ENCODE measurements at regions not wholly inside any gene's neighbourhood (a gene's known extent, or its start where the extent isn't known, plus 50 kb on each side); places are given as distances from the start of the nearest gene placed in this dataset.

DNA sequence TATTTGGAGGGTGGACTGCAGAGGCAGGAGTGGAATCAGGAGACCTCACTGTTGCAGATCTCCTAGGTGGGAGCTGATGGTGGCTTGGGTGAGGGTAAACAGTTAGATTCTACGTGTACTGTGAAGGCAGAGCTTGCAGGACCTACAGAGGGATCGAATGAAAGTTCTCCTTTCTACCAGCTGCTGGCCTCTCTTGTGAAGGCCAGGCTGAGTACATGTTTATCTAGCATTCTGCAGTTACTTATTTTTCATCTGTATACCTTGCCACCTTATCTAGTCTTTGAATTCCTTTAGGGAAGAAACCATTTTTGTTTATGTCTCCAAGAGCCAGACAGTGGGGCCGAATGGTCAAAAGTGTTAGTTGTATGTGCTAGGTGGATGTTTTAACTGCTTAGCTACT is 57.6 kb downstream of the PTTG1 start:
- H3K27ac Mint-ChIP-seq = peak overlapping the region; percentile 86
- H3K9me3 Mint-ChIP-seq = no peaks in the 10 kb centered on the region

DNA sequence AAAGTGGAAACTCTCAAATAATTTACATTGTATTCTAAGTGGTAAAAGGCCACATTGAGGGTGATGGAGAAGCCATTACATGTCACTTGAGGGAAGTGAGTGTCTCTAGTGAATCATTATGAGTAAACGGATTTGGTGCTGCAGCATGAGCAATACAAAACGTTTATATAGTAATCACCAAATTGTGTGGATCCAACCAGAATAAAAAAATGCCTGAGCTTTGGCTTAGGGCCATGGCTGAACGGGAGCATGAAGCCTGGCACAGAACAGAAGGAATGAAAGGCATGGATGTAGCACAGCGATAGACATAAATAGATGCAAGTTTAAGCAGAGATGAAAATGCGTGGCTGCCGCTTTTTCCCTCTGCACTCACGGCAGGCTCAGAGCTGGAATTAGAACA is 58.3 kb downstream of the PTTG1 start:
- H3K27me3 Mint-ChIP-seq = no peaks in the 10 kb centered on the region
- peak overlapping the region; percentile 68 for H3K4me3 Mint-ChIP-seq
- no peaks in the 10 kb centered on the region for H3K9me3 Mint-ChIP-seq
- peaks cover 28% of the 10 kb centered on the region for H3K4me1 Mint-ChIP-seq
- peaks cover 64% of the 10 kb centered on the region for H3K36me3 Mint-ChIP-seq (ENCODE audit: low read depth)
- peak overlapping the region; percentile 86 for H3K27ac Mint-ChIP-seq
- ATAC-seq (replicated peaks) = peak; percentile 90

More for the DNA sequence above, 57.6 kb downstream of the PTTG1 start:
- Mint-ChIP-seq H3K27me3 (no peaks in the 10 kb centered on the region), H3K4me3 (peak overlapping the region; percentile 68), H3K36me3 (ENCODE audit: low read depth) (peaks cover 64% of the 10 kb centered on the region), H3K4me1 (peaks cover 33% of the 10 kb centered on the region)
- ATAC-seq (replicated peaks) = no peak

DNA sequence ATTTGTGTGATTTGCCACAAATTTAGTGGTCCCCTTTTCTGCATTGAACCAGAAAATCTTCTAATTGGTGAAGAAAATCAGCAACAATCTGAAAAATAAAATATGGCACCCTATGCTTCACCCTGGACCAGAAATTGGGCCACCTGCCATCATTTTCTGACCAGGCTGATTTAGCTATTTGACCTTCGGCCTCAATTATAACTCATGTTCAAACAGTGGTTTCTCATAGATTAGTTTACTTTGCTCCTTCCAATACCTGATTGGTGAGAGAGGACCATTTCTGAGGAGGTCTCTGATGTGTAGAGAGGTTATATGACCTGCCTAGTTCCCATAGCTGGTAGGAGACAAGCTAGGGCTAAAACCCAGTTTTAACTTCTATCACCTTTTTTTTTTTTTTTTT is 59.0 kb downstream of the PTTG1 start:
- peaks cover 64% of the 10 kb centered on the region for H3K36me3 Mint-ChIP-seq (ENCODE audit: low read depth)
- H3K4me3 Mint-ChIP-seq = no peak overlapping the region
- no peaks in the 10 kb centered on the region for H3K27me3 Mint-ChIP-seq
- peaks cover 28% of the 10 kb centered on the region for H3K4me1 Mint-ChIP-seq
- H3K27ac Mint-ChIP-seq = no peak overlapping the region
- no peak for ATAC-seq (replicated peaks)
- H3K9me3 Mint-ChIP-seq = no peaks in the 10 kb centered on the region

DNA sequence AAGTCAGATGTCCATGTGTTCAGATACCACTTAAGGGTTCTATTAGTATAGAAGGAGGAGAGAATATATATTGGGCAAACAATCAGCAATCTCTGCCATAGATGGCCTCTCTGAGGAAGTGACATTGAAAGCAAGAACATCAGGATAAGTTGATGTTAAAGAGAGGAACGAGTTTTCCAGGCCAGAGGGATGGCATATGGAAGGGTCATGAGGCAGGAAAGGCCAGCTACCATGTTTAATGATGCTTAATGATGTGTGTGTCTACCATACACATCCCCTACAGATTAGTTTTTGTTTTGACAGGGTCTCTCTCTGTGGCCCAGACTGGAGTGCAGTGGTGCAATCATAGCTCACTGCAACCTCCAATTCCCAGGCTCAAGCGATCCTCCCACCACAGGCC is 63.0 kb downstream of the PTTG1 start:
- H3K4me1 Mint-ChIP-seq = peaks cover 18% of the 10 kb centered on the region
- no peaks in the 10 kb centered on the region for H3K27me3 Mint-ChIP-seq
- peaks cover 64% of the 10 kb centered on the region for H3K36me3 Mint-ChIP-seq (ENCODE audit: low read depth)
- no peak overlapping the region for H3K27ac Mint-ChIP-seq
- no peak for ATAC-seq (replicated peaks)
- no peak overlapping the region for H3K4me3 Mint-ChIP-seq
- no peaks in the 10 kb centered on the region for H3K9me3 Mint-ChIP-seq

DNA sequence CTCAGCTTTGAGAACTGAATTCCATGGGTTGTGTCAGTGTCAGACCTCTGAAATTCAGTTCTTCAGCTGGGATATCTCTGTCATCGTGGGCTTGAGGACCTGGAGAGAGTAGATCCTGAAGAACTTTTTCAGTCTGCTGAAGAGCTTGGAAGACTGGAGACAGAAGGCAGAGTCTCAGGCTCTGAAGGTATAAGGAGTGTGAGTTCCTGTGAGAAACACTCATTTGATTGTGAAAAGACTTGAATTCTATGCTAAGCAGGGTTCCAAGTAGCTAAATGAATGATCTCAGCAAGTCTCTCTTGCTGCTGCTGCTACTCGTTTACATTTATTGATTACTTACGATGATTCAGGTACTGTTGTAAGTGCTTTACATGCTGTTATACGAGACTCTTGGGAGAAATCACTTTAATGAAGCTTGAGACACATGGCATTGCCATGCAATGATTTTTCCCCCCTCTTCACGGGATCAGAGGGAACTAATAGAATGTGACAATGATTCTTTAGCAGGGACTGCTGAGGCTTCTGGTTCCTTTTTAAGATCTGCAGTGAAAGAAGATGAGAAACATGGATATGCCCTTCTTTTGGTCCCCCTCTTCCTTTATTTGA is 63.8 kb downstream of the PTTG1 start:
- peaks cover 12% of the 10 kb centered on the region for H3K4me1 Mint-ChIP-seq
- no peak for ATAC-seq (replicated peaks)
- no peaks in the 10 kb centered on the region for H3K9me3 Mint-ChIP-seq
- peak overlapping the region; percentile 53 for H3K4me3 Mint-ChIP-seq
- no peaks in the 10 kb centered on the region for H3K27me3 Mint-ChIP-seq
- H3K36me3 Mint-ChIP-seq (ENCODE audit: low read depth) = peaks cover 58% of the 10 kb centered on the region
- H3K27ac Mint-ChIP-seq = peak overlapping the region; percentile 46

DNA sequence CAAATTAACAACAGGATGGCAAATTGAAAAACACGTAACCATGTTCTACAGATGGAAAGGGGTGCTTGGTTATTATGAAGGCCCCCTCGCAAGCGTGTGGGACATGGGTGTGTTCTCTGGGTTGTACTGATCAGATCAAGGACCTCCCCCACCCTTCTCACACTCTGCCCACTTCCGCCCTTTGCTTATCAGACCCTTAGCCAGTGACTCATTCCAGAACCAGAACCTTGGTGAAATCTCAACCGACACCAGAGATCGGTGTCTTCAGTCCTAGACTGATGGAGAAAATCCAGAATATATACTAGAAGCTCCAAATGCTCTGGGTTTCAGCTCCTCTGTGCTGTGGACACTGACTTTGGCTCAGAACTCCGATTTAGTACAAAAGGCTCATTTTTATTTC is 64.9 kb downstream of the PTTG1 start:
- peak; percentile 92 for ATAC-seq (replicated peaks)
- peaks cover 12% of the 10 kb centered on the region for H3K4me1 Mint-ChIP-seq
- peaks cover 58% of the 10 kb centered on the region for H3K36me3 Mint-ChIP-seq (ENCODE audit: low read depth)
- H3K4me3 Mint-ChIP-seq = peak overlapping the region; percentile 53
- peak overlapping the region; percentile 46 for H3K27ac Mint-ChIP-seq
- H3K27me3 Mint-ChIP-seq = no peaks in the 10 kb centered on the region
- no peaks in the 10 kb centered on the region for H3K9me3 Mint-ChIP-seq

DNA sequence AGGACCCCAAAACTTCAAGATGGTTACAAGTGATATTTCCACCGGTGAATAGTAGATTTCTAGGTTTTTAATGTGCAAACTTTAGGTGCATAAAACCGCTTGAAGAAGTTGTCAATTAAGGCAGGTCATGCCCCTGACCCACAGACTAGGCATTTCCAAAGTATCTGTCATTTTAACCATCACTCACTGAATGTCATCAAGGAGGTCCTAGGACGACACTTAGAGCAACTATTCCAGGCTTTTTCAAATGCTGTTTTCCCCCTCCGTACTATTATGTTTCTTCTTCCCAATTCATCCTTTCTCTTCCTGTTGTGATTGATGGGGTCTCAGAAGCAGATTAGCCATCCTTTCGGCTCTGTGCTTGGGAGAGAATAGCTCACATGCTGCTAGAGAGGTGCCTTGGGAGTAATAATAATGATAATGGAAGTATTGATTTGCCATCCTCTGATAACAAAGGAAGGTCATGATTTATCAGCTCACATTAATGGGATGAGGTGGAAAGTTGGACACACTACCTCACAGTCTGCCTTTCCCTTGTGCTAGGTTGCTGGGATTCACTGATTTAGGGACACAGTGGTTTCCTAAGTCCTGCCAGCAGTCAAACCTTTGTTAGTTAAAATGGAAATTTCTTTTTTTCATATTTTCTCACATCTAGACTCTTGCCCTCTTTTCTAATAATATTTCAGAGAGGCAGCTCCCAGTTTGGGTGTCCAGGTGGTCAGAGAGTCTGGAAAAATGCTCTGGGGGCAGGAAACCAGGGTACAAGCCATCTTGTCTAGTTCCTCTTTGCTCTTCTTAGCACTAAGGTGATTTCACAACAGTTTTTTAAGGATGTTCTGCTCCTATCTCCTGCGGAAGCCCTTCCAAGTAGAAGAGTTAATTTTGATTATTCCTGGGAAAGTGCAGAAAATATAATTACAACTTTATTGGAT is 67.0 kb downstream of the PTTG1 start:
- Mint-ChIP-seq H3K4me3 (no peak overlapping the region), H3K9me3 (no peaks in the 10 kb centered on the region), H3K27ac (no peak overlapping the region), H3K36me3 (ENCODE audit: low read depth) (peaks cover 52% of the 10 kb centered on the region), H3K4me1 (peaks cover 12% of the 10 kb centered on the region), H3K27me3 (no peaks in the 10 kb centered on the region)
- no peak for ATAC-seq (replicated peaks)

DNA sequence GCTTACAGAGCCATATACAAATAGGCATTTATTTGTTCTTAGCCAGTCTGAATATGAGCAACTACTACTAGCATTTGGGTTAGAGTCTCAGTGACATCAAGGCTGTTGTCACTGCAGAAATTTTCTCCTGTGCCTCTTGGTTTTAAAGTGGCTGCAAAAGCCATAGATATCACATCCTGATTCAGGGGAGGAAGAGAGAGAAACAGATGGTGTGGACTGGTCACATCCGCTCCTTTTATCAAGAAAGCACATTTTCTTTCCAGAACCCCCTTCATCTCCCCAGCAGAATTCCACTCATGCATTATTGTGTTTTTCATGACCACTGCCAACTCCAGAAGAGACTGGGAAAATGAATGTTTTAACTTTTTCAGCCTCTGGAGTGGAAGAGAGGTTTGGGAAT is 69.8 kb downstream of the PTTG1 start:
- H3K27me3 Mint-ChIP-seq = no peaks in the 10 kb centered on the region
- H3K9me3 Mint-ChIP-seq = no peaks in the 10 kb centered on the region
- no peak overlapping the region for H3K4me3 Mint-ChIP-seq
- H3K36me3 Mint-ChIP-seq (ENCODE audit: low read depth) = peaks cover 28% of the 10 kb centered on the region
- H3K4me1 Mint-ChIP-seq = peaks cover 9% of the 10 kb centered on the region
- no peak overlapping the region for H3K27ac Mint-ChIP-seq
- no peak for ATAC-seq (replicated peaks)

DNA sequence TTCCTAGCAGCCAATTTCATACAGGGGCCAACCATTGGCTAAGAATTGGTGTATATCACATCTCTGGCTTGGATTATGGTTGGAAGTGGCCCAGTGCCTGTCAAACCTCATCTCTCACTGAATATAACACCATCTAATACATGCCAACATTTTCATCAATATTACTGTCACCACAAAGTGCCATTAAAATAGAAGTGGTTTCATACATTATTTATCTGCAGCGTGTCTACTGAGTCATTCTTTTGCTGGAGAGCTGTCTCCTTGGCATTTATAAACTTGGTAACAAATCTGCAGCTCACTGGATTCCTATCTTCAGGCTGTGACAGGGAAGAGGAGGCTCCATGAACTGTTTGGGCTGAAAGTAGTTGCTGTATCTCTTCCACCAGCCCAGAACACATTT is 70.9 kb downstream of the PTTG1 start:
- no peak for ATAC-seq (replicated peaks)
- no peak overlapping the region for H3K27ac Mint-ChIP-seq
- peaks cover 11% of the 10 kb centered on the region for H3K4me1 Mint-ChIP-seq
- H3K9me3 Mint-ChIP-seq = no peaks in the 10 kb centered on the region
- H3K36me3 Mint-ChIP-seq (ENCODE audit: low read depth) = peaks cover 17% of the 10 kb centered on the region
- H3K4me3 Mint-ChIP-seq = no peak overlapping the region
- H3K27me3 Mint-ChIP-seq = no peaks in the 10 kb centered on the region

DNA sequence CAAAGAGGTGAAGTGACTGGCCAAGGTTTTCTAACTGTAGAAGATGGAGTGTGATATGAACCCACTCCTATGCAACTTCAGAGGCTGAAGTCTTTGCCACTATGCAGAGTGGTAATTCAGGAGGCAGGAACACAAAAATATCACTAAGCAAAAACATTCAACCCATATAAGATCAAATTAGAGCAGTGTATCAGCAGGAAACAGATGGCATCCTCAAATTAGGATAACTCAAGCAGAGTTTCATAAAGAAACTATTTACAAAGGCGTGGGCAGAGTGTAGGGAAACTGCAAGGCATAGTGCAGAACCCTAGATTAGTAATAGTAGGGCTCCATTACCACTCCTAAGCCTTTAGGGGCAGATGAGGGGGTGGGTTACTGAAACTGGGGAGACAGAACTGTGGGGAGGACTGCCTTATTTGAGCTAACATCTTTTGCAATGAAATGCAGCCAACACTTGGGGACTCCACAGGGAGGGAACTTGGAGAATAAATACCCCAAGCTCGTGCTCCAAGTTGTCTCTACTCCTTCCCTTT is 72.2 kb downstream of the PTTG1 start:
- Mint-ChIP-seq H3K27me3 (no peaks in the 10 kb centered on the region), H3K4me1 (peaks cover 11% of the 10 kb centered on the region), H3K27ac (no peak overlapping the region), H3K9me3 (no peaks in the 10 kb centered on the region), H3K4me3 (no peak overlapping the region), H3K36me3 (ENCODE audit: low read depth) (peaks cover 4% of the 10 kb centered on the region)
- ATAC-seq (replicated peaks) = peak; percentile 53

DNA sequence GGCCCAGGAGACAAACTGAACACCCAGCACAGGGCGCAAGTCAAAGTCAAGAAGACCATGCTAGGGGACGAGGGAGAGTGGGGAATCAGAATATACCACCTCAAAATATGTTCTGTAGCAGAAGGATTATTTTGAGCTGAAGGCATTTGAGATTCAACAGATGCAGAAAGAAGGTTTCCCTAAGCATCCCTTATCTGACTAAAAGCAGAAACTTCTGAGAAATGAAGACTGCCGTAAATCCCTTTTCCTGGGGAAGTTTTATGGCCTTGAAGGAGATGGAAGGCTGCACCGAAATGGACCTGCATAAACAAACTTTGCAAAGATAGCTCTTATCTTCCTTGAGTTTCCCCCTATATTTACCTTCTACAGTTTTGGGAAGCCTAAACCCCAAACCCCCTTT is 72.8 kb downstream of the PTTG1 start:
- H3K9me3 Mint-ChIP-seq = no peaks in the 10 kb centered on the region
- H3K4me1 Mint-ChIP-seq = peaks cover 11% of the 10 kb centered on the region
- H3K4me3 Mint-ChIP-seq = no peak overlapping the region
- no peaks in the 10 kb centered on the region for H3K27me3 Mint-ChIP-seq
- ATAC-seq (replicated peaks) = no peak
- H3K27ac Mint-ChIP-seq = no peak overlapping the region
- no peaks in the 10 kb centered on the region for H3K36me3 Mint-ChIP-seq (ENCODE audit: low read depth)

DNA sequence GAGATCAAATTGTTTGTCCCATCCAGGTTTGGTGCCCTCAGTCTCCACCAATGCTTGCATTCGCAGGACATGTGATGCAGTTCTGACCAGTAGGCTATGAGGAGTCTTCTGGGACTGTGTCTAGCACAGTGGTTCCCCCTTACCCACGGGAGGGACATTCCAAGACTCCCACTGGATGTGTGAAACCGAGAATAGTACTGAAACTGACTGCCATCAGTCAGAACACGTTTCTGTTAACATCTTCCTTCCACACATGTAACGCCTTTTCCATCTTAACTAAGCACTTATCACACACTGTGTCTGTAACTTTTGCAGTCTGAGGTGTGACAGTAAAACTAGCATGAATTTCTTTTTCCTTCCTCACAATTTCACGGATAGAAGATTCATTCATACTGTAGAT is 74.7 kb downstream of the PTTG1 start:
- Mint-ChIP-seq H3K9me3 (no peaks in the 10 kb centered on the region), H3K4me3 (peak overlapping the region; percentile 54), H3K27me3 (no peaks in the 10 kb centered on the region), H3K27ac (peak overlapping the region; percentile 76), H3K36me3 (ENCODE audit: low read depth) (no peaks in the 10 kb centered on the region), H3K4me1 (peaks cover 11% of the 10 kb centered on the region)
- peak; percentile 73 for ATAC-seq (replicated peaks)

DNA sequence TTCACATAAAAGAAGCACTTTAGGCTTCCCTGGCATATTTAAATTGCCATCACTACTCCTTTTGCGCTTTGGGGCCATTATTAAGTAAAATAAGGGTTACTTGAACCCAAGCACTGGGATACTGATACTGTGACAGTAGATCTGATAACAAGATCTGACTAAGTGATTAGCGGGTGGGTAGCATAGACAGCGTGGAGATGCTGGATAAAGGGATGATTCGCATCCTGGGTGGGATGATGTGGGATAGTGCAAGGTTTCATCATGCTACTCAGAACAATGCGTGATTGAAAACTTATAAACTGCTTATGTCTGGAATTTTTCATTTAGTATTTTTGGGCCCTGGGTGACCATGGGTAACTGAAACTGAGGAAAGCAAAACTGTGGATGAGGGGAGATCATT is 75.1 kb downstream of the PTTG1 start:
- H3K4me3 Mint-ChIP-seq = peak overlapping the region; percentile 54
- H3K27me3 Mint-ChIP-seq = no peaks in the 10 kb centered on the region
- peaks cover 11% of the 10 kb centered on the region for H3K4me1 Mint-ChIP-seq
- no peaks in the 10 kb centered on the region for H3K9me3 Mint-ChIP-seq
- no peaks in the 10 kb centered on the region for H3K36me3 Mint-ChIP-seq (ENCODE audit: low read depth)
- peak overlapping the region; percentile 76 for H3K27ac Mint-ChIP-seq
- peak; percentile 75 for ATAC-seq (replicated peaks)

DNA sequence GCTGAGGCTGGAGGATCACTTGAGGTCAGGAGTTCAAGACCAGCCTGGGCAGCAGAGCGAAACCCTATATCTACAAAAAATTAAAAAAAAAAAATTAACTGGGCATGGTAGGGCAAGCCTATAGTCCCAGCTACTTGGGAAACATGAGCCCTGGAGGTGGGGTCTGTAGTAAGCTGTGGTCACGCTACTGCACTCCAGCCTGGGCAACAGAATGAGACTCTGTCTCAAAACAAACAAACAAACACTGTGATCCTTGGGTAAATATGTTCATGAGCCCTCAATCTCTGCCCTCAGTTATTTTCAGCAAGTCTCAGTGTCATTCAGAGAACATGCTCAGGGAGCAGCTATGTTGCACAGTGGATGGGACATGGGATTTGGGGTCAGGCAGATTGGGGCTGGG is 76.2 kb downstream of the PTTG1 start:
- Mint-ChIP-seq H3K9me3 (no peaks in the 10 kb centered on the region), H3K36me3 (ENCODE audit: low read depth) (no peaks in the 10 kb centered on the region), H3K27ac (no peak overlapping the region), H3K27me3 (no peaks in the 10 kb centered on the region), H3K4me3 (no peak overlapping the region), H3K4me1 (peaks cover 11% of the 10 kb centered on the region)
- ATAC-seq (replicated peaks) = no peak
